ENCODE measurements at regions not wholly inside any gene's neighbourhood (a gene's known extent, or its start where the extent isn't known, plus 50 kb on each side); places are given as distances from the start of the nearest gene placed in this dataset.

- H3K36me3 Mint-ChIP-seq = peaks cover 0 to 4% (median 0%) of the 10 kb centered on the region in 3 donors
- ChIA-PET CTCF (no interaction called here), POLR2A (no interaction called here)
- Histone ChIP-seq H3K9me3 (ENCODE audit: low read length) (no peaks in the 10 kb centered on the region), H3K4me3 (ENCODE audit: low read length) (no peak overlapping the region), H3K36me3 (ENCODE audit: insufficient read depth, low read length) (no peaks in the 10 kb centered on the region), H3K4me1 (ENCODE audit: insufficient read depth, low read length) (no peaks in the 10 kb centered on the region), H3K27ac (ENCODE audit: low read depth, low read length) (no peak overlapping the region), H3K27me3 (ENCODE audit: insufficient read depth, low read length, poor library complexity, severe bottlenecking) (no peaks in the 10 kb centered on the region)
- H3K4me1 Mint-ChIP-seq = no peaks in the 10 kb centered on the region
- peaks cover 4 to 13% (median 8%) of the 10 kb centered on the region in 5 donors for H3K9me3 Mint-ChIP-seq
- DNase-seq = no peak
- no peak overlapping the region for H3K27ac Mint-ChIP-seq
- no peak overlapping the region for H3K4me3 Mint-ChIP-seq
- H3K27me3 Mint-ChIP-seq = peaks cover 19 to 21% of the 10 kb centered on the region in 2 donors
Measured at GRCh38 chr2:128428415-128428814, 109.7 kb upstream of the HS6ST1 start.

GRCh38 chr2:128432423-128432822 lies 113.8 kb upstream of the HS6ST1 start:
- H3K4me1 Mint-ChIP-seq = no peaks in the 10 kb centered on the region
- ChIA-PET CTCF (no interaction called here), POLR2A (no interaction called here)
- peaks cover 4 to 13% (median 10%) of the 10 kb centered on the region in 5 donors for H3K9me3 Mint-ChIP-seq
- H3K4me1 ChIP-seq (ENCODE audit: insufficient read depth, low read length) = no peaks in the 10 kb centered on the region
- H3K36me3 ChIP-seq (ENCODE audit: insufficient read depth, low read length) = no peaks in the 10 kb centered on the region
- H3K4me3 ChIP-seq (ENCODE audit: low read length) = no peak overlapping the region
- DNase-seq = no peak
- peaks cover 26 to 39% of the 10 kb centered on the region in 2 donors for H3K27me3 Mint-ChIP-seq
- no peaks in the 10 kb centered on the region for H3K27me3 ChIP-seq (ENCODE audit: insufficient read depth, low read length, poor library complexity, severe bottlenecking)
- peaks cover 0 to 4% (median 0%) of the 10 kb centered on the region in 3 donors for H3K36me3 Mint-ChIP-seq
- H3K27ac Mint-ChIP-seq = no peak overlapping the region
- no peaks in the 10 kb centered on the region for H3K9me3 ChIP-seq (ENCODE audit: low read length)
- no peak overlapping the region for H3K27ac ChIP-seq (ENCODE audit: low read depth, low read length)
- H3K4me3 Mint-ChIP-seq = no peak overlapping the region

- Histone ChIP-seq H3K36me3 (ENCODE audit: insufficient read depth, low read length) (no peaks in the 10 kb centered on the region), H3K27me3 (ENCODE audit: insufficient read depth, low read length, poor library complexity, severe bottlenecking) (no peaks in the 10 kb centered on the region), H3K27ac (ENCODE audit: low read depth, low read length) (no peak overlapping the region), H3K4me1 (ENCODE audit: insufficient read depth, low read length) (no peaks in the 10 kb centered on the region), H3K4me3 (ENCODE audit: low read length) (no peak overlapping the region), H3K9me3 (ENCODE audit: low read length) (no peaks in the 10 kb centered on the region)
- ChIA-PET POLR2A (no interaction called here), CTCF (no interaction called here)
- peaks cover 4 to 13% (median 10%) of the 10 kb centered on the region in 5 donors for H3K9me3 Mint-ChIP-seq
- H3K4me1 Mint-ChIP-seq = no peaks in the 10 kb centered on the region
- no peak overlapping the region for H3K4me3 Mint-ChIP-seq
- H3K27me3 Mint-ChIP-seq = peaks cover 31 to 46% of the 10 kb centered on the region in 2 donors
- H3K27ac Mint-ChIP-seq = no peak overlapping the region
- no peak for DNase-seq
- peaks cover 0 to 4% (median 0%) of the 10 kb centered on the region in 3 donors for H3K36me3 Mint-ChIP-seq
Measured at GRCh38 chr2:128433911-128434550, 115.4 kb upstream of the HS6ST1 start.

GRCh38 chr2:128435576-128436478 lies 117.2 kb upstream of the HS6ST1 start:
- peaks cover 25 to 44% of the 10 kb centered on the region in 2 donors for H3K27me3 Mint-ChIP-seq
- Histone ChIP-seq H3K4me1 (ENCODE audit: insufficient read depth, low read length) (no peaks in the 10 kb centered on the region), H3K27ac (ENCODE audit: low read depth, low read length) (no peak overlapping the region), H3K27me3 (ENCODE audit: insufficient read depth, low read length, poor library complexity, severe bottlenecking) (no peaks in the 10 kb centered on the region), H3K36me3 (ENCODE audit: insufficient read depth, low read length) (no peaks in the 10 kb centered on the region), H3K9me3 (ENCODE audit: low read length) (no peaks in the 10 kb centered on the region), H3K4me3 (ENCODE audit: low read length) (no peak overlapping the region)
- peaks cover 0 to 2% (median 0%) of the 10 kb centered on the region in 5 donors for H3K9me3 Mint-ChIP-seq
- H3K36me3 Mint-ChIP-seq = no peaks in the 10 kb centered on the region
- no peak overlapping the region for H3K4me3 Mint-ChIP-seq
- ChIA-PET CTCF (no interaction called here), POLR2A (no interaction called here)
- DNase-seq = no peak
- H3K27ac Mint-ChIP-seq = no peak overlapping the region
- no peaks in the 10 kb centered on the region for H3K4me1 Mint-ChIP-seq

- Histone ChIP-seq H3K27me3 (ENCODE audit: insufficient read depth, low read length, poor library complexity, severe bottlenecking) (no peaks in the 10 kb centered on the region), H3K9me3 (ENCODE audit: low read length) (no peaks in the 10 kb centered on the region), H3K36me3 (ENCODE audit: insufficient read depth, low read length) (no peaks in the 10 kb centered on the region), H3K4me3 (ENCODE audit: low read length) (no peak overlapping the region), H3K27ac (ENCODE audit: low read depth, low read length) (no peak overlapping the region), H3K4me1 (ENCODE audit: insufficient read depth, low read length) (no peaks in the 10 kb centered on the region)
- ChIA-PET POLR2A (no interaction called here), CTCF (no interaction called here)
- Mint-ChIP-seq H3K36me3 (no peaks in the 10 kb centered on the region), H3K4me3 (no peak overlapping the region), H3K9me3 (peaks cover 0 to 2% (median 0%) of the 10 kb centered on the region in 5 donors), H3K4me1 (no peaks in the 10 kb centered on the region), H3K27me3 (peaks cover 25 to 45% of the 10 kb centered on the region in 2 donors), H3K27ac (no peak overlapping the region)
- DNase-seq = no peak
Measured at GRCh38 chr2:128436479-128437203, 118.0 kb upstream of the HS6ST1 start.

- no peaks in the 10 kb centered on the region for H3K4me1 Mint-ChIP-seq
- H3K9me3 Mint-ChIP-seq = peaks cover 0 to 2% (median 0%) of the 10 kb centered on the region in 5 donors
- H3K4me1 ChIP-seq (ENCODE audit: insufficient read depth, low read length) = no peaks in the 10 kb centered on the region
- no peak overlapping the region for H3K27ac Mint-ChIP-seq
- no peaks in the 10 kb centered on the region for H3K27me3 ChIP-seq (ENCODE audit: insufficient read depth, low read length, poor library complexity, severe bottlenecking)
- H3K4me3 ChIP-seq (ENCODE audit: low read length) = no peak overlapping the region
- H3K4me3 Mint-ChIP-seq = no peak overlapping the region
- H3K9me3 ChIP-seq (ENCODE audit: low read length) = no peaks in the 10 kb centered on the region
- H3K27me3 Mint-ChIP-seq = peaks cover 25 to 44% of the 10 kb centered on the region in 2 donors
- no peak overlapping the region for H3K27ac ChIP-seq (ENCODE audit: low read depth, low read length)
- no peaks in the 10 kb centered on the region for H3K36me3 Mint-ChIP-seq
- CTCF ChIA-PET = no interaction called here
- DNase-seq = no peak
- no peaks in the 10 kb centered on the region for H3K36me3 ChIP-seq (ENCODE audit: insufficient read depth, low read length)
- POLR2A ChIA-PET = no interaction called here
Measured at GRCh38 chr2:128437204-128437565, 118.5 kb upstream of the HS6ST1 start.

GRCh38 chr2:128438091-128438490 lies 119.4 kb upstream of the HS6ST1 start:
- Histone ChIP-seq H3K9me3 (ENCODE audit: low read length) (no peaks in the 10 kb centered on the region), H3K4me3 (ENCODE audit: low read length) (no peak overlapping the region), H3K36me3 (ENCODE audit: insufficient read depth, low read length) (no peaks in the 10 kb centered on the region), H3K27me3 (ENCODE audit: insufficient read depth, low read length, poor library complexity, severe bottlenecking) (no peaks in the 10 kb centered on the region), H3K4me1 (ENCODE audit: insufficient read depth, low read length) (no peaks in the 10 kb centered on the region), H3K27ac (ENCODE audit: low read depth, low read length) (no peak overlapping the region)
- ChIA-PET POLR2A (no interaction called here), CTCF (no interaction called here)
- Mint-ChIP-seq H3K4me1 (no peaks in the 10 kb centered on the region), H3K9me3 (peaks cover 0 to 2% (median 0%) of the 10 kb centered on the region in 5 donors), H3K27ac (no peak overlapping the region), H3K27me3 (peaks cover 24 to 44% of the 10 kb centered on the region in 2 donors), H3K36me3 (no peaks in the 10 kb centered on the region), H3K4me3 (no peak overlapping the region)
- DNase-seq = no peak

- H3K36me3 ChIP-seq (ENCODE audit: insufficient read depth, low read length) = no peaks in the 10 kb centered on the region
- Mint-ChIP-seq H3K4me1 (no peaks in the 10 kb centered on the region), H3K4me3 (no peak overlapping the region), H3K27me3 (peaks cover 23 to 45% of the 10 kb centered on the region in 2 donors), H3K9me3 (peaks cover 0 to 2% (median 0%) of the 10 kb centered on the region in 5 donors), H3K27ac (no peak overlapping the region), H3K36me3 (no peaks in the 10 kb centered on the region)
- no peak overlapping the region for H3K4me3 ChIP-seq (ENCODE audit: low read length)
- POLR2A ChIA-PET = no interaction called here
- no peaks in the 10 kb centered on the region for H3K27me3 ChIP-seq (ENCODE audit: insufficient read depth, low read length, poor library complexity, severe bottlenecking)
- no peaks in the 10 kb centered on the region for H3K4me1 ChIP-seq (ENCODE audit: insufficient read depth, low read length)
- H3K9me3 ChIP-seq (ENCODE audit: low read length) = no peaks in the 10 kb centered on the region
- CTCF ChIA-PET = interaction anchor here (0.6 kb wide), 1 partner anchor 1899 kb away, joined by 3 read pairs; no protein-coding TSS in a partner anchor
- DNase-seq = no peak
- H3K27ac ChIP-seq (ENCODE audit: low read depth, low read length) = no peak overlapping the region
Measured at GRCh38 chr2:128438586-128438985, 119.9 kb upstream of the HS6ST1 start.
